A549 (cell line): ENCODE measurements at regions not wholly inside any gene's neighbourhood (a gene's known extent, or its start where the extent isn't known, plus 50 kb on each side); places are given as distances from the start of the nearest gene placed in this dataset.

Experiments used
- CEBPB ChIP-seq, 2 experiments: fragments of >200 bp in 1 of 2; sonication (Bioruptor Twin) in 1 of 2; formaldehyde crosslinking in 1 of 2; IDR thresholded peaks; 2 replicates each; pipeline ENCODE4 v1.6.1; 2012 to 2016
- HOXA7 ChIP-seq: fragments of 250-450 bp; sonication (Bioruptor Pico); IDR thresholded peaks from 2 replicates; pipeline ENCODE4 v1.5.0; 2020; ENCODE audit warnings: mild to moderate bottlenecking, moderate library complexity
- JUN ChIP-seq, 2 experiments: fragments of >200 bp; sonication (Bioruptor Twin); formaldehyde crosslinking; IDR thresholded peaks; 2 replicates in 1 of 2; 3 replicates in 1 of 2; pipeline ENCODE4 v1.6.1; 2016 to 2017
- JUNB ChIP-seq: fragments of >200 bp; sonication (Bioruptor Twin); formaldehyde crosslinking; IDR thresholded peaks from 2 replicates; pipeline ENCODE4 v1.6.1; 2016
- MAZ ChIP-seq: fragments of 150-350 bp; IDR thresholded peaks from 2 replicates; pipeline ENCODE4 v1.6.1; 2014; ENCODE audit warnings: antibody characterized with exemption, low read depth, low read length, borderline replicate concordance
- POLR2A ChIP-seq: IDR thresholded peaks from 2 replicates; pipeline ENCODE4 v1.6.1; 2012; ENCODE audit warnings: mild to moderate bottlenecking, low read length
- RAD21 ChIP-seq, 2 experiments: fragments of >200 bp in 1 of 2; sonication (Bioruptor Twin) in 1 of 2; formaldehyde crosslinking in 1 of 2; IDR thresholded peaks in 1 of 2; conservative IDR thresholded peaks in 1 of 2; 2 replicates in 1 of 2; 3 replicates in 1 of 2; pipeline ENCODE4 v1.6.1; 2012 to 2018; ENCODE audit warnings: inconsistent platforms in 1 of 2
- RCOR1 ChIP-seq: fragments of 150-350 bp; IDR thresholded peaks from 2 replicates; pipeline ENCODE4 v1.6.1; 2014; ENCODE audit warnings: antibody characterized with exemption, low read length, low read depth
- SMC3 ChIP-seq: fragments of >200 bp; sonication (Bioruptor Twin); formaldehyde crosslinking; IDR thresholded peaks from 3 replicates; pipeline ENCODE4 v1.6.1; 2018; ENCODE audit warnings: inconsistent platforms
- TF ChIP-seq, protein P1 (sequence below): fragments of >200 bp; sonication (Bioruptor Twin); formaldehyde crosslinking; IDR thresholded peaks from 3 replicates; pipeline ENCODE4 v1.5.1; 2016
- TF ChIP-seq, protein P2 (sequence below): fragments of 250-450 bp; sonication (Bioruptor Pico); IDR thresholded peaks from 2 replicates; pipeline ENCODE4 v1.5.0; 2021; ENCODE audit warnings: mild to moderate bottlenecking, moderate library complexity, borderline replicate concordance
- TF ChIP-seq, protein P3 (sequence below): fragments of 200-600 bp; sonication (generic); IDR thresholded peaks from 2 replicates; pipeline ENCODE4 v1.6.1; 2016; ENCODE audit warnings: antibody characterized with exemption, mild to moderate bottlenecking, moderate library complexity

DNA sequence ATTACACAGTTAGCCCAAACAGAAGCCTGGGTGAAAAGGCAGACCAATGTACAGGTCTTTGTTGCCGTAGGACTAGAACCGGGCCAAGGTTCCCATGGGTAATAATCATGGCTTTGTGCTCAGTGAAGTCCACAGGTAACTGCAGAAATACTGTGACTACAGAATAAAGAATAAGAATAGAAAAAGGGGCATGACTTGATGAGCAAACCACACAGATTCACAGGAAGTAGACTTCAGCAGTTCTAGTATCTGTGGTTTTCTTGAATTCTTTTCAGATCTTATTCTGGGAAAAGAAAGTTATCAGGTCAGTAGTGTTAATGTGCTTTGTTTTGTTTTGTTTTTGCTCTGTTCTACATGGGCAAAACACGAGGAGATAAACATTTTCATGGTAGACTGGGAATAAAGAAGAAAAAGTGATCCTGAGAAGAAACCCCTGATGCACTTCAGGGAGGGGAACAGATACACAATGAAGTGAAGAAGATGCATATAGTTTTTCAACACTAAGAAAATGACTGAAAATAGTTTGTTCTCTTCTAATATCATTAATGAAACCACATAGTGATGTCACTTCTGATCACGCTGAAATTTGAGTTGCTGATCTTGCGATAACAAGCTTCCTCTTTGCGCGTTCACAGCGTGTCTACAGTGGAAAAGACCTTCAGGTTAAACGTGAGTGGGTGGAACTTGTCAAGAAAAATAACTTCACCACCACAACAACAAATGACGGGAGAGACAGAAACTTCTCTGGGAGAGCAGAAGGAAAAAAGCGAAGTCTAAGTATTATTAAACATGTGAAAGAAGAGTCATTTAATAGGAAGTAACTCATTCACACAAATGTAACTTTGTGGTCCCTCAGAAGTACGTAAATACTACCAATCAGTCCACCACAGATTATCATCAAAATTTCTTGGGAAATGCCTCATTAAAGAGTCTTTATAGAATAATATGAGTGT is 315.8 kb upstream of the SATB1 start:
- no peak for TF ChIP-seq RAD21 (conservative IDR thresholded peaks at IDR 0.05 in 1 of 2, IDR thresholded peaks at IDR 0.05 in 1 of 2)
- no peak for TF ChIP-seq MAZ
- TF ChIP-seq, protein P1, sequence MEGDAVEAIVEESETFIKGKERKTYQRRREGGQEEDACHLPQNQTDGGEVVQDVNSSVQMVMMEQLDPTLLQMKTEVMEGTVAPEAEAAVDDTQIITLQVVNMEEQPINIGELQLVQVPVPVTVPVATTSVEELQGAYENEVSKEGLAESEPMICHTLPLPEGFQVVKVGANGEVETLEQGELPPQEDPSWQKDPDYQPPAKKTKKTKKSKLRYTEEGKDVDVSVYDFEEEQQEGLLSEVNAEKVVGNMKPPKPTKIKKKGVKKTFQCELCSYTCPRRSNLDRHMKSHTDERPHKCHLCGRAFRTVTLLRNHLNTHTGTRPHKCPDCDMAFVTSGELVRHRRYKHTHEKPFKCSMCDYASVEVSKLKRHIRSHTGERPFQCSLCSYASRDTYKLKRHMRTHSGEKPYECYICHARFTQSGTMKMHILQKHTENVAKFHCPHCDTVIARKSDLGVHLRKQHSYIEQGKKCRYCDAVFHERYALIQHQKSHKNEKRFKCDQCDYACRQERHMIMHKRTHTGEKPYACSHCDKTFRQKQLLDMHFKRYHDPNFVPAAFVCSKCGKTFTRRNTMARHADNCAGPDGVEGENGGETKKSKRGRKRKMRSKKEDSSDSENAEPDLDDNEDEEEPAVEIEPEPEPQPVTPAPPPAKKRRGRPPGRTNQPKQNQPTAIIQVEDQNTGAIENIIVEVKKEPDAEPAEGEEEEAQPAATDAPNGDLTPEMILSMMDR, result no peak
- TF ChIP-seq, protein P2, sequence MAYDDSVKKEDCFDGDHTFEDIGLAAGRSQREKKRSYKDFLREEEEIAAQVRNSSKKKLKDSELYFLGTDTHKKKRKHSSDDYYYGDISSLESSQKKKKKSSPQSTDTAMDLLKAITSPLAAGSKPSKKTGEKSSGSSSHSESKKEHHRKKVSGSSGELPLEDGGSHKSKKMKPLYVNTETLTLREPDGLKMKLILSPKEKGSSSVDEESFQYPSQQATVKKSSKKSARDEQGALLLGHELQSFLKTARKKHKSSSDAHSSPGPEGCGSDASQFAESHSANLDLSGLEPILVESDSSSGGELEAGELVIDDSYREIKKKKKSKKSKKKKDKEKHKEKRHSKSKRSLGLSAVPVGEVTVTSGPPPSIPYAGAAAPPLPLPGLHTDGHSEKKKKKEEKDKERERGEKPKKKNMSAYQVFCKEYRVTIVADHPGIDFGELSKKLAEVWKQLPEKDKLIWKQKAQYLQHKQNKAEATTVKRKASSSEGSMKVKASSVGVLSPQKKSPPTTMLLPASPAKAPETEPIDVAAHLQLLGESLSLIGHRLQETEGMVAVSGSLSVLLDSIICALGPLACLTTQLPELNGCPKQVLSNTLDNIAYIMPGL (CRISPR knock-in tag), result no peak
- TF ChIP-seq POLR2A, result no peak
- TF ChIP-seq CEBPB (IDR thresholded peaks at IDR 0.05), result no peak
- no peak for TF ChIP-seq SMC3
- TF ChIP-seq, protein P3, sequence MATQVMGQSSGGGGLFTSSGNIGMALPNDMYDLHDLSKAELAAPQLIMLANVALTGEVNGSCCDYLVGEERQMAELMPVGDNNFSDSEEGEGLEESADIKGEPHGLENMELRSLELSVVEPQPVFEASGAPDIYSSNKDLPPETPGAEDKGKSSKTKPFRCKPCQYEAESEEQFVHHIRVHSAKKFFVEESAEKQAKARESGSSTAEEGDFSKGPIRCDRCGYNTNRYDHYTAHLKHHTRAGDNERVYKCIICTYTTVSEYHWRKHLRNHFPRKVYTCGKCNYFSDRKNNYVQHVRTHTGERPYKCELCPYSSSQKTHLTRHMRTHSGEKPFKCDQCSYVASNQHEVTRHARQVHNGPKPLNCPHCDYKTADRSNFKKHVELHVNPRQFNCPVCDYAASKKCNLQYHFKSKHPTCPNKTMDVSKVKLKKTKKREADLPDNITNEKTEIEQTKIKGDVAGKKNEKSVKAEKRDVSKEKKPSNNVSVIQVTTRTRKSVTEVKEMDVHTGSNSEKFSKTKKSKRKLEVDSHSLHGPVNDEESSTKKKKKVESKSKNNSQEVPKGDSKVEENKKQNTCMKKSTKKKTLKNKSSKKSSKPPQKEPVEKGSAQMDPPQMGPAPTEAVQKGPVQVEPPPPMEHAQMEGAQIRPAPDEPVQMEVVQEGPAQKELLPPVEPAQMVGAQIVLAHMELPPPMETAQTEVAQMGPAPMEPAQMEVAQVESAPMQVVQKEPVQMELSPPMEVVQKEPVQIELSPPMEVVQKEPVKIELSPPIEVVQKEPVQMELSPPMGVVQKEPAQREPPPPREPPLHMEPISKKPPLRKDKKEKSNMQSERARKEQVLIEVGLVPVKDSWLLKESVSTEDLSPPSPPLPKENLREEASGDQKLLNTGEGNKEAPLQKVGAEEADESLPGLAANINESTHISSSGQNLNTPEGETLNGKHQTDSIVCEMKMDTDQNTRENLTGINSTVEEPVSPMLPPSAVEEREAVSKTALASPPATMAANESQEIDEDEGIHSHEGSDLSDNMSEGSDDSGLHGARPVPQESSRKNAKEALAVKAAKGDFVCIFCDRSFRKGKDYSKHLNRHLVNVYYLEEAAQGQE, result no peak
- no peak for TF ChIP-seq RCOR1
- TF ChIP-seq JUNB, result no peak
- TF ChIP-seq JUN (IDR thresholded peaks at IDR 0.05), result no peak
- no peak for TF ChIP-seq HOXA7 (CRISPR knock-in tag)
